A204.1 (cell line): ENCODE measurements at regions not wholly inside any gene's neighbourhood (a gene's known extent, or its start where the extent isn't known, plus 50 kb on each side); places are given as distances from the start of the nearest gene placed in this dataset.
"Not testable (repeated sequence)": the region's sequence is repeated elsewhere in the genome, so short reads cannot be mapped to it uniquely, and the experiment has no call there.

Source experiments
- FAIRE-seq: peaks from 2 replicates; lab custom pipeline; 2012; peaks lifted over from hg19 to GRCh38; lab: Jason Lieb, UNC

DNA sequence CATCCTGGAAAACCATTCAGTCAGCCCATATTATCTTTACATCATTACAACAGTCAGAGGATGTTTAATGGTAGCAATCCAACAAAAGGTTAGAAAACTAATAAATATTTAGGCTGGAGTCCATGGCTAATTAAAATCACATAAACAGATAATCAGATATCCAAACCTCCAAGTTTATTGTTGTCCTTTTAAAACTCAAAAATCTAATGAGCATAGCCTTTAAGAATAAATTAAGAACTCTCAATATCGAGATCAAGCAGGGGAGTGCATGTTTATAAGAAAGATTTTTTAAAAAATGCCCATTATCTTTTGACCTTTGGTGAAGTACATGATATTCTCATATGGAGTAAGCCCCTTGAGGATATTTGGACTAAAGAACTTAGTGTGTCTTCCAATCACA, 842.9 kb upstream of the SEMA6A start:
- FAIRE-seq = no peak

DNA sequence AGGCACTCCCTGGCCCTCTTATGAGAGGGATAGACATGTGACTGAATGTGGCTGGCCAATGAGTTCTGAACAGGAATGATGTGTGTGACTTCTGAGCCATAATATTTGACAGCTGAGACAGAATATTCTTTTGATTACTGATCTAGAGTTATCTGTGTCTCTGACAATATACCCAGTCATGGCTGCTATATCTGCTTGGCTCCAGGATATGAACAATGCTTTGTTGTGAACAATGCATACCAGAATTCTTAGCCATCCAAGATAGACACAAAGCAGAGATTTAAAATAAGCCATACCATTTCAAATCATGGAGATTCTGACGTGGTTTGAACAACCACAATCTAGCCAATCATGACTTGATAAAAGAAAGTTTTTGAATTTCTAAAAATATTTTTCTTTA, 840.3 kb upstream of the SEMA6A start:
- no peak for FAIRE-seq

DNA sequence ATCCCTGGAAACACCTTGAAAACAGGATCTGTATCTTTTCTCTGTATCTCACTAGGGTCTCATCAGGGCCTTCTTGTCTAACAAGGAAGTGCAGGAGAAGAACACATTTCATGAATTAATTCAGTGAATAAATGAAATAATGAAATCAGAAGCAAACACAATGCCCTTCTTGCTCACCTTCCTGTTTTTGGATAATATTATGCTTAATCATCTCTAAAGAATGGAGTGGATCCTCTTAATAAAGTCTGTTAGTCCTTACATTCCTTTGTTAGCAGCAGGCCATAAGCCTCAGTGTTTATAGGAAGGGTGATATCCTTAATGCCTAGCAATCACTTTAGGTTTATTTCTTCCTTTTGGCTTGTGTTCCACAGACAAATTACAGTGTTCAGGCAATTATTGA, 837.1 kb upstream of the SEMA6A start:
- no peak for FAIRE-seq

DNA sequence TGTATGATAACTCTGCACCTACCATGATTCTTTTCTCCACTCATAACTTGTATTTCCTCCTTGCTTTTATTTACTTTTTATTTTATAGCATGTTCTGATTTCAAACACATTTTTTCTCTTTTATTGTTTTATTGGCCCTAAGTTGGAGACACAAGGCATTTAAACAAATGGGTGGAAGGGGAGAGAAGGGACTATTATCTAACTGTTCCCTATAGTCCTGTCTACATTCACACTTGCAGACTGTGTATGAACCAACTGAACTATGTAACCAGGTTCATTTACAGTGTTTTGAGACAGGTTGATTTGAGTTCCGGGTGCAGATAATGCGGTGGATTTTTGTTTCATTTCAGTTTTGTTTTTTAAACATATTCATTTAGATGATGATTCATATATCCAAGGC, 830.6 kb upstream of the SEMA6A start:
- FAIRE-seq = no peak

DNA sequence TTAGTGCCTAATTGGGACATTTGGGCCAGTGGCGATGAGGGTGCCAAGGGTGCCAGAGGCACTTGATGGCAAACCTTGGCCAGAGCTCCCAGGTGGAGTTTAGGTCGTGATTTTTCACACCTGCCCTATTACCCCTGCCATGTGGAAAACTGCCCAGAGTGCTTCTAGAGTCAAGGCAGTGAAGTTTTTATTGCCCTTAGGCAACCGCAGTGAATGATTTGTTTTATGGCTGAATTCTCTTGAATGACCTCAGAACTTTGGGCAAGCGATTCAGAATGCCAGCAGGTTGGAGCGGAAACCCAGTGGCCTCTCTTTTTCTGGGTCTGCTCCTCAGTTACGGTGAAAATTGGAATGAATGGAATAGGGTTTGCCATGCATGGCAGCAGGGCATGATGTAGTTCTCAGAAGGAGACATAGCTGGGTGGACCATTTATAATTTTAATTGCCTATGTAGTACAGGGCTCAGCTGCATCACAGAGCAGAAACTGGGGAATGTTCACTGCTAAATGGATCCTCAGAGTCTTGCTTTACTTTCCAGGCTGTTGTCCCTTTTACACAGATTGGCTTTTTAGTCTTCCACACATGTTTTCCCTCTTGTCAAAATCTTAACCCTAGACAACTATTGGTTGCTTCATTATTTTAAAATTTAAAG, 820.0 kb upstream of the SEMA6A start:
- no peak for FAIRE-seq

DNA sequence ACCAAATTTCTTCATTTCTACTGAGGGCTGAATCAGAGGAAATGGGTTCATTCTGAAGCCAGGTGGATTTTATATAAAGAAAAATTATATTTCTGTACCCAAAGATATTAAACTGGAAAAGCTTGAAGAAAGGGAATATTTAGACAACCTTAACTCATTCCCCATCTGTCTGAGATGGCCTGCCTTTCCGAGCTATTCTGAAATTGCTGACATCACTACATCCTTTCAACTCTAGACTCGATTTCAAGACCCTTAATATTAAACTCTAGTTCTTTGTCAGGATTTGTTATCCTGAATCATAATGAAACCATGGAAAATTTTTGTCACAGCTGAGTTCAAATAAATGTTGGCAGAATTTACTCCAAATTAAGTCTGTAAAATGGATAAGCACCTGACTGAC, 818.5 kb upstream of the SEMA6A start:
- FAIRE-seq = no peak

DNA sequence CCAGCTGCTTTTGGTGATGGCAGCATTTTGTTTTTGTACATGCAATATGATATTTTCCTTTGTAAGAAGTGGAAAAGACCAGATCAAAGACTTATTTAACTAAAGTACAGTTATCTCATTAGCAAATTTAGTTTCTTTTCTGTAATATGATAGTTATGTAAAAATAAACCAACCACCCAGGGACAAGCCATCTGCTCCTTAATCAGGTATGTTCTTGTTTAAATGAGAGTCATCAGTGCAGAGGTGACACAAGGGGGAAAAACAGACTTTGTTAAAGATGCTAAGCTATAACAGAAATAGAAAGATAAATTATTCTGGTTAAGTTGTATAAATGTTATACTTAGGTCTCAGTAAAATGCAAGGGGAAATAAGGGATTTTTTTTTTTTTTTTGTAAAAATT, 805.7 kb upstream of the SEMA6A start:
- no peak for FAIRE-seq

DNA sequence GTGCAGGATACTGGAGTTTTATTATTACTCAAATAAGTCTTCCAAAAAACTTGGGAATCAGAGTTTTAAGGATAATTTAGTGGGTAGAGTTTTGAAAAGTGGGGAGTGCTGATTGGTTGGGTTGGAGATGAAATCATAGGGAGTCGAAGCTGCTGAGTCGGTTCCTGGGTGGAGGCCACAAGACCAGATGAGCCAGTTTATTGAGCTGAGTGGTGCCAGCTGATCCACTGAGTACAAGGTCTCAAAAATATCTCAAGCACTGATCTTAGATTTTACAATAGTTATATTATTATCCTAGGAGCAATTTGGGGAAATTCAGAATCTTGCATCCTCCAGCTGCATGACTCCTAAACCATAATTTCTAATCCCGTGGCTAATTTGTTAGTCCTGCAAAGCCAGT, 804.9 kb upstream of the SEMA6A start:
- no peak for FAIRE-seq

DNA sequence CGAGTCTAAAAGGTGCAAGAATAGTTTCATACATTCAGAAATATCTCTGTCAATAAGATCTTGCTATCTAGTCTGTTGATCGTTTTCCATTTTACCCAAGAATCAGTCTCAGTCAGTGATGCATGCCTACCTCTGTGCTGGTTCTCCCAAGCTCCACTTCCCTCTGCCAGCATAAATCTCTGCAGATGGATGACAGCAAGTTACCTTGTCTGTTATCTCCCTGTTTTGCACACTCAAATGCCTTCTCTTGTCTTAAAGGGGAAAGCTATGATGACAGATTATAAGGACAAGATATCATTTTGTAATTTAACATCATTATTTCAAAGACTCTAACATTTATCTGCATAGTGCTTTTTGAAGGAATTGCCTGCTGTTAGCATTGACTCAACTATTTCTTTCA, 802.1 kb upstream of the SEMA6A start:
- no peak for FAIRE-seq

DNA sequence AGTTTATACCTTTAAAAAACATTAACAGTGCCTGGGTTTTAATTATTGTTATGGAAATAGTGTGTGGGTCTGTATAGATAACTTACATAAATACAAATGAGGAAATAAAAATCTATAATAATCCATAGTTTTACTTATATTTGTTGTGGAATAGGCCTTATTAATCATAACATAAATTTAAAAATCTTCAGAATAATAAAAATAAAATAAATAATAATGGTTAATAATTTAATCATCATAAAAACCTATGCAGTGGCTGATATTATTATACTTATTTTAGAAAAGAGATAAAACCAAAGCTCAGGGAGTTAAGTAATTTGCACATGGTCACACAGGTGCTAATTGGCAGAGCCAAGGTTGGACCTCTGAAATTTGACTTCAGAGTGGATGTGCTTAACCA, 785.3 kb upstream of the SEMA6A start:
- peak; percentile 43 for FAIRE-seq

DNA sequence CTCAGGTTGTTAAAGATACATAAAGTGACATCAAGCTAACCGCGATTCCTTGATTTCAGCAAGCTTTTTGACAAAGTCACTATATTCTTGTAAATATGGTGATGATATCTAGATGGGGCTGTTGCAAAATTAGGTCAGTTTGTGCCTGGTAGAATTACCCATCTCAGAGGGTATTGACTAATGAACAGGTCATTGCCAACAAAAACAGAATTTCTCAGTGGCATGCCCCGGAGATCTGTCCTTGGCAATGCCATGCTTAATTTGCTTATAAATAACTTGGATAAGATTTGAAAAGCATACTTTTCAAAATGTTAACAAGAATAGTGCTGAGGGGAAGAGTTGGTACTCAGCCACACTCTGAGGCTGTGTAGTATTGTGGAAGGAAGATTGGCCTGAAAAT, 783.3 kb upstream of the SEMA6A start:
- no peak for FAIRE-seq

DNA sequence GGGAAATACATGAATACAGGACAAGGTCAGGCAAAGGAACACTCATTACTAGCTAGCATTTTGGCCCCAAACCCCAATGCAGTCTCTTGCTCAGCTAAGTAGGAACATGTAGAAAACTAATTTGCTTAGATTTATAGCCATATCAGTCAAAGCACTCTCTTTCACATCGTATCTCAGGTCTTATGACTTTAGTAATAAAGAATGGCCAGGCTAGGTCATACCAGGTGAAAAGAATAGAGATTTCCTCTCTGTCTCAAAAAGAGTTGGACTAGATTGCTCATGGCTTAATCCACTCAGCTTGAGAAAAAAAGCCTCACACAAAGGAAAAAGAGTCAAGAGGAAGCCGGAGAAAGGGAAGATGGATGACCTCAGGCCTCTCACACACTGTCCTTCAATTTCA, 772.7 kb upstream of the SEMA6A start:
- FAIRE-seq = no peak

DNA sequence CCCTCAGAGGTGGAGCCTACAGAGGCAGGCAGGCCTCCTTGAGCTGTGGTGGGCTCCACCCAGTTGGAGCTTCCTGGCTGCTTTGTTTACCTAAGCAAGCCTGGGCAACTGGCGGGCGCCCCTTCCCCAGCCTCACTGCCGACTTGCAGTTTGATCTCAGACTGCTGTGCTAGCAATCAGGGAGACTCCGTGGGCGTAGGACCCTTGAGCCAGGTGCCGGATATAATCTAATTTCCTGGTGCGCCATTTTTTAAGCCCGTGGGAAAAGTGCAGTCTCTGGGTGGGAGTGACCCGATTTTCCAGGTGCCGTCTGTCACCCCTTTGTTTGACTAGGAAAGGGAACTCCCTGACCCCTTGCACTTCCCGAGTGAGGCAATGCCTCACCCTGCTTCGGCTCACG, 769.1 kb upstream of the SEMA6A start:
- not testable (repeated sequence) for FAIRE-seq

DNA sequence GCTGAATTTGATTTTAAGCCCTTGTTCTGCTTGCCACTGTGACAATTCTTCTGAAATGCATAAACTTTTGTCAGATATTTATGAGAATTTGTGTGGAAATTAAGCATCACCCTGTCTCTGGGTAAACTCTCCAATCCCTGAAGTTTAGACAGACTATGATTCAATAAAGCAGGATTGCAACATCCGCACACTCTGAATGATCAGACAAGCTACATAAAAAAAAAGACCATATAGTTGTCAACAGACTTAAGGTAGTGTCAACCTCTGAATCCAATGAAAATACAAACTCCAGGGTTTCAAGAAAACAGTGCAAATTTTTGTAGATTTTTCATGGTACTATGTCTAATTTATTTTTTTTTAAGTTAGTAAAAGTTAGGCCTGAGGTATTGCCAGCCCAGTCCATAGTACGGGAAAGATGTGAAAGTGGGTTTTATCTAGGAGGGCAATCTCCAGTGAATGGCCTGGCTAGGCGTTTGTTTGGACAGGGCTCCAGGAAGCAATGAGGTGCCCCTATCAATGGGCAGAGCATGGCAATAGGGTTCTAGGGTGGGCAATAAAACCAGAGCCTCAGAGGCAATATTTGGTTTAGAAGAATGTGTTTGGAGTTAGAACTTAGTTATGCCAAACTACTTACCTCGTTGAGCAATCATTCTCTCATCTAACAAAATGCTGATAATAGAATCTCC, 762.6 kb upstream of the SEMA6A start:
- FAIRE-seq = no peak

DNA sequence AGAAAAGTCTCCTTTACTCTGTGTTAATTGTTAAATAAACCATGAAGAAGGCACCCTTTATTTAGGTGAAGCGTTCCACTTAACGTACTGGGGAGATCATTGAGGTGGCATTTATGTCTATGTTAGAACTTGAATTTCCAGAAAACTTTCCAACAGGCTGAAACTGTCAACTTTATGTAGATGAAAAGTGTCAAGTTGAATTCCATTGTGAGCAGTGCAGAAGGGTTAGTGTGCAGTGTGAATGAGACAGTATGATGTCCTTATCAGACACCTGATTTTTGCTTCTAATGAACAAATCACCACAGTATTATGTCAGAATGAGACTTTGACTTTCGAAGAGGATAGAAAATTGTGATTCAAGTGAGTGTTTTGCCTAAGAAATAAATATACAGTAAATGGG, 761.6 kb upstream of the SEMA6A start:
- FAIRE-seq = no peak

DNA sequence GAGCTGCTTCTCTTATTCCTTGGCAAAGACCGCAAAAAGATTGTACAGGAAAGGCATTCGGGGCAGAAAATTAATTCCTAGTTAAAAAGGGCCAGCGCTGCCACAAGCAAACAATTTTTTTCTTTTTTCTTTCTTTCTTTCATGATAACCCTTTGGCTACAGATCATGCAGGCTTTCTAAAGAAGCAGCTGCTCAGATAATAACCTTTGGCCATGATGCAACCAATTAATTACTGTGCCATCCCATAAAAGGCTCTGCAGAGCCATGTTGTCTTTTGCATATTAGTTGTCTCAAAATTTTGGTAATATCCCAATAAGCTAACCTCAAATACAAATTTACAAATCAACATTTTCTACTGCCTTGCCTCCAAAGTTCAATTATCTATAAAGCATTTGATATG, 758.4 kb upstream of the SEMA6A start:
- no peak for FAIRE-seq

DNA sequence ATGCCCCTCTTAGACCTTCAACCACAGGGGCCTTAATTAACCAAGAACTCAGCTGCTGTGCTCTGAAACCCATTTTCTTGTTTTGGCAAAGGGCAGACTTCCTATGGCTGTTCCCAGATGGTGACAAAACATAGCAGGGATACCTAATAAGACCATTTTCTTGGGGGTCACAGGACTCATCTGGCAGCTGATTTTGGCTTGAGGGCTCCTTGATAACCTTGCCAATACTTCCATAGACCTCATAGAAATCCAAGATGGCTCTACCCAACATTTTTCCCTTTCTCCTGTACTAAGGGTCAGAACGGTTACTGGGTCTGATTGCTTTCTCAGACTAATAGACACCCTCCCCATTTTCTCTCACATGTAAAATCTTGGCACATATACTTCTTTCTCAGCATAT, 757.7 kb upstream of the SEMA6A start:
- FAIRE-seq = no peak

DNA sequence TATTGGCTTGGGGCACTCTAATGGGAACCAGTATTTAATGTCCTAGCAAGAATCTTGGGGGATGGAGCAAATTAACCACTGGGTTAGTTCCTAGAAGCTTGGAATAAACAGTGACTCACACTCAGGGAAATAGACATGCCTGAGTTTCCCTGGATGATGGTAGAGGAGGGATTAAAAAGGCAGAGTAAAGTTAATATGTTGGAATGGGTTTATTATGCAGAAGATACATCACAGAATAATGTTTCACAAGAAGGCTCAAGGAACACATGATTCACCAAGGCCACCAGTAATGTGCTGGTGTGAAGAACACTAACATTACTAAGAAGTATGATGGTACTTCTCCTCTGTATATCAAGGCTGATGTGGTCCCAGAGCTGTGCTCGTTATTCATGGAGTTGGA, 752.9 kb upstream of the SEMA6A start:
- no peak for FAIRE-seq

DNA sequence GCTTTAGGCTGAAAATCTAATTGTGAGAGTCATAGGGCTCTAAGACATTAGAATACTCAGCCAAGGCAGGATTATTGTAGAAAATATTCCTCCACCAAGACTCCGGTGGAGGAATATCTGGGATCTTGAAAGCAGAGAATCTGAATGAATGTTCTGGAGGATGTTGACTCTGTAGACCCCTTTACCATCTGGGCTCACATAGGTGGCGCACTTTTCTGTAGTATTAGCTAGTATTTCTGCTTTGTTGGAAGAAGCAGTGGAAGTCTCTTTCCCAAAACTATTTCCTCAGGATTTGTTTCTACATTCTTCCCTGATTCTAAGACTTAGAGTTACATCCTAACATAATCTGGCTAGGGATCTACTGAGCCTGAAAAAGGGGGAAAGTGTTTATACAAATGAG, 752.4 kb upstream of the SEMA6A start:
- no peak for FAIRE-seq

DNA sequence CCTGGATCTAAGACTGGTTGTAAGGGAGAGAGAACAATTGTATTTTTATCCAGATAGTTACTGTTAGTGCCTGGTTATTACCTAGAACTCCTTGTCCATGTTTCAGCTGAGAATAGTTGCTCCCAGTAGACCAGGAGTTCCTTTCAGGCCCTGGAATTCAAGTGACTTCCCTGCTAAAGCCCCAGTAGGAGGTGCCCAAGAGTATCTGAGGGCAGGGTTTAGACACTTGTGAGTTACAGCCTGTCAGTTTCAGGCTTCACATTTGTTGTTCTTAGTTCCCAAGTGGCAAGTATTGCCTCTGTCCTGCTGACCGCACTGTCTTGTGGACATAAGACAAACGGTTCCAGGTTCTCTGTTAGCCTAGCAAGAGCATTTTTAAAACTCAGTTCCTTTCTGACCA, 743.9 kb upstream of the SEMA6A start:
- no peak for FAIRE-seq

DNA sequence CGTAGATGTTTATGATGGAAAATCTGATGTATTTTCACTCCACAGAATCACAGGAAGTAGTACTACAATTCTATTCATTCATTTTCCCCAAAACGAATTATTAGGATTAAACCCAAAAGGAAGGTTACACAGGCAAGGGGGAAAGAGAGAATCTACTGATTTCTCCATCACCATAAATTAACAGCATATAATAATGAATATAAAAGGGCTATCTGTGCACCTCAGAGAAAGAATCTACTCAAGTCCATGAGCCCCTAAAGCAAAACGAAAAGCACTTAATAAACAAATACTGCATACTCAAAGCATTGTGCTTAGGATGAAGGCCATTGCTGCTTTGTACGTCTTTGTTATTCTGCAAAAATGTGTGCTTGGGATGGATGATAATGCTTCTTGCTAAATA, 740.5 kb upstream of the SEMA6A start:
- no peak for FAIRE-seq

DNA sequence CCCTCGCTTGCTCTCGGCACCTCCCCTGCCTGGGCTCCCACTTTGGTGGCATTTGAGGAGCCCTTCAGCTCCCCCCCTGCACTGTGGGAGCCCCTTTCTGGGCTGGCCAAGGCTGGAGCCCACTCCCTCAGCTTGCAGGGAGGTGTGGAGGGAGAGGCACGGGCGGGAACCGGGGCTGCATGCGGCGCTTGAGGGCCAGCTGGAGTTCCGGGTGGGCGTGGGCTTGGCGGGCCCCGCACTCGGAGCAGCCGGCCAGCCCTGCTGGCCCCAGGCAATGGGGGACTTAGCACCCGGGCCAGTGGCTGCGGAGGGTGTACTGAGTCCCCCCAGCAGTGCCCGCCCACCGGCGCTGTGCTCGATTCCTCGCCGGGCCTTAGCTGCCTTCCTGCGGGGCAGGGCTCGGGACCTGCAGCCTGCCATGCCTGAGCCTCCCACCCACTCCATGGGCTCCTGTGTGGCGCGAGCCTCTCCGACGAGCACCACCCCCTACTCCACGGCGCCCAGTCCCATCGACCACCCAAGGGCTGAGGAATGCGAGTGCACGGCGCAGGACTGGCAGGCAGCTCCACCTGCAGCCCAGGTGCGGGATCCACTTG, 730.0 kb upstream of the SEMA6A start:
- FAIRE-seq = not testable (repeated sequence)

DNA sequence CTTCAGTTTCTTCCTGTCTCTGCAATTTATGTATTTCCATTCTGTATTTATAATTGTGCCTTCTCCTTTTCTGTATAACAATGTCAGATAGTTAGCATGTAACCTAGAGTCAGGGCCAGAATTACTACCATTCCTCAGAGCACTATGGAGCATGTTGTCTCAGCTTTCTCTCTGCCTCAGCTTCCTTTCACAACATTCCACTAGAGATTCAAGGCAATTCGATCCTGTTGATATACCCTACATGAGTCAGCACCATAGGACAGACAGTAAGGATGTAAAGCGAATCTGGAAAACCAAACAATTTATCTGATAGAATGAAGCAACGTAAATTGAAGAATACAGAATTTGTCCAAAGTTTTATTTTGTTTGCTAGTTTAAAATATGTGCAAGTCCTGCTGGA, 728.3 kb upstream of the SEMA6A start:
- no peak for FAIRE-seq

DNA sequence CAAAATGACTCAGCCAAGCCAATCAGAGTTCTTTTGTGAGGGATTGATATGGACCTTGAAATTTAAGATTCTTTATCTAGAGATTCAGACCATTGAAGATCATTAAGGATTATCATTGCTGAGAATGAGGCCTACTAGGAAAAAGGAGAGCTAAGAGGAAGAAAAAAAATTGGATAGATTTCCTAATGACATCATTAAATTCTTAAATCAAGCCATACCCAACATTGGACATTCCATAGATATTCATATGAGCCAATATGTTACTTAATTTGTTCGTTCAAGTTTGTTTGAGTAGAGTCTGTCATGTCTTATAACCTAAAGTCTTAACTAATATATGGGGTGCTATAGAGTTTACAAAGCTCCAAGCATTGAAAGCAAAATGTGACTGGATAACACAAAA, 727.9 kb upstream of the SEMA6A start:
- no peak for FAIRE-seq
